H9 (cell line): ENCODE measurements at regions not wholly inside any gene's neighbourhood (a gene's known extent, or its start where the extent isn't known, plus 50 kb on each side); places are given as distances from the start of the nearest gene placed in this dataset.

Source experiments
- DNase-seq: peaks from one replicate; pipeline ENCODE4 v3.0.0-alpha.2; 2017
- H2AFZ ChIP-seq: one replicate; pipeline ENCODE4 v1.6.1; 2013; ENCODE audit warnings: mild to moderate bottlenecking, low read length, control low read depth, moderate library complexity
- H2AK5ac ChIP-seq: 2 replicates; pipeline ENCODE4 v1.6.1; 2013; ENCODE audit warnings: low read length, control low read depth, mixed read lengths; ENCODE audit not compliant: insufficient read length
- H2BK120ac ChIP-seq: one replicate; pipeline ENCODE4 v1.6.1; 2013; ENCODE audit warnings: low read depth, mild to moderate bottlenecking, low read length, control low read depth, inconsistent platforms; ENCODE audit not compliant: poor library complexity, severe bottlenecking
- H2BK12ac ChIP-seq: 2 replicates; pipeline ENCODE4 v1.6.1; 2013; ENCODE audit warnings: low read length, control low read depth, mixed read lengths, low read depth; ENCODE audit not compliant: insufficient read length
- H2BK15ac ChIP-seq: 2 replicates; pipeline ENCODE4 v1.6.1; 2013; ENCODE audit warnings: low read depth, low read length, control low read depth
- H2BK20ac ChIP-seq: one replicate; pipeline ENCODE4 v1.6.1; 2013; ENCODE audit warnings: low read depth, mild to moderate bottlenecking, low read length, control low read depth, inconsistent platforms; ENCODE audit not compliant: poor library complexity, severe bottlenecking
- H2BK5ac ChIP-seq: 2 replicates; pipeline ENCODE4 v1.6.1; 2013; ENCODE audit warnings: low read length, control low read depth, mixed read lengths; ENCODE audit not compliant: insufficient read length
- H3K14ac ChIP-seq: 2 replicates; pipeline ENCODE4 v1.6.1; 2013; ENCODE audit warnings: low read length, control low read depth; ENCODE audit not compliant: insufficient read depth
- H3K18ac ChIP-seq: 2 replicates; pipeline ENCODE4 v1.6.1; 2013; ENCODE audit warnings: low read depth, mild to moderate bottlenecking, mixed read lengths, low read length, control low read depth; ENCODE audit not compliant: insufficient read length
- H3K23ac ChIP-seq: 2 replicates; pipeline ENCODE4 v1.6.1; 2013; ENCODE audit warnings: low read length, control low read depth, mixed read lengths, low read depth; ENCODE audit not compliant: insufficient read length
- H3K23me2 ChIP-seq: 2 replicates; pipeline ENCODE4 v1.6.1; 2013; ENCODE audit warnings: low read depth, mild to moderate bottlenecking, mixed read lengths, low read length, control low read depth; ENCODE audit not compliant: insufficient read length, poor library complexity, severe bottlenecking
- H3K27ac ChIP-seq: 2 replicates; pipeline ENCODE4 v1.5.1; 2013; ENCODE audit warnings: low read length, control low read depth, mixed read lengths, low read depth; ENCODE audit not compliant: insufficient read length
- H3K27me3 ChIP-seq: 2 replicates; pipeline ENCODE4 v1.6.1; 2013; ENCODE audit warnings: low read length, control low read depth, inconsistent platforms; ENCODE audit not compliant: insufficient read depth
- H3K4ac ChIP-seq: 2 replicates; pipeline ENCODE4 v1.6.1; 2013; ENCODE audit warnings: low read depth, mild to moderate bottlenecking, control low read depth, inconsistent platforms, low read length, moderate library complexity
- H3K4me1 ChIP-seq: 2 replicates; pipeline ENCODE4 v1.6.1; 2013; ENCODE audit warnings: low read length, control low read depth, inconsistent platforms; ENCODE audit not compliant: insufficient read depth
- H3K4me2 ChIP-seq: 2 replicates; pipeline ENCODE4 v1.6.1; 2013; ENCODE audit warnings: low read length, control low read depth, mixed read lengths; ENCODE audit not compliant: insufficient read length, insufficient read depth
- H3K56ac ChIP-seq: 2 replicates; pipeline ENCODE4 v1.6.1; 2013; ENCODE audit warnings: low read depth, mild to moderate bottlenecking, mixed read lengths, low read length, control low read depth; ENCODE audit not compliant: insufficient read length
- H3K79me1 ChIP-seq: 2 replicates; pipeline ENCODE4 v1.6.1; 2013; ENCODE audit warnings: low read depth, mild to moderate bottlenecking, moderate library complexity, low read length, control low read depth, inconsistent platforms; ENCODE audit not compliant: insufficient read depth, poor library complexity, severe bottlenecking
- H3K79me2 ChIP-seq: 2 replicates; pipeline ENCODE4 v1.6.1; 2013; ENCODE audit warnings: low read length, control low read depth, inconsistent platforms; ENCODE audit not compliant: insufficient read depth
- H3K9ac ChIP-seq: 2 replicates; pipeline ENCODE4 v1.6.1; 2013; ENCODE audit warnings: low read length, control low read depth, mixed read lengths; ENCODE audit not compliant: insufficient read length; ENCODE audit errors: extremely low read depth
- H3K9me3 ChIP-seq: one replicate; pipeline ENCODE4 v1.6.1; 2013; ENCODE audit warnings: low read depth, low read length, inconsistent platforms; ENCODE audit not compliant: control insufficient read depth
- H3T11ph ChIP-seq: one replicate; pipeline ENCODE4 v1.6.1; 2013; ENCODE audit warnings: mild to moderate bottlenecking, low read length, control low read depth, inconsistent platforms
- H4K20me1 ChIP-seq: one replicate; pipeline ENCODE4 v1.6.1; 2013; ENCODE audit not compliant: control insufficient read depth, insufficient read length, insufficient read depth
- H4K5ac ChIP-seq: 2 replicates; pipeline ENCODE4 v1.6.1; 2013; ENCODE audit warnings: low read depth, mild to moderate bottlenecking, mixed read lengths, low read length, control low read depth; ENCODE audit not compliant: insufficient read length
- H4K8ac ChIP-seq: replicated peaks from 2 replicates; pipeline ENCODE4 v1.6.1; 2013; ENCODE audit warnings: low read length, control low read depth, mixed read lengths, low read depth; ENCODE audit not compliant: insufficient read length
- H4K91ac ChIP-seq: 2 replicates; pipeline ENCODE4 v1.6.1; 2013; ENCODE audit warnings: low read depth, mild to moderate bottlenecking, moderate library complexity, mixed read lengths, low read length, control low read depth; ENCODE audit not compliant: insufficient read length
- H3K27ac Mint-ChIP-seq, 3 experiments: 2 replicates in 2 of 3; 3 replicates in 1 of 3; pipeline ENCODE4 v1.8.0; 2020 to 2021; ENCODE audit warnings: mixed read lengths in 3 of 3, mild to moderate bottlenecking in 1 of 3, moderate library complexity in 1 of 3
- H3K27me3 Mint-ChIP-seq: 2 replicates; pipeline ENCODE4 v1.8.0; 2021; ENCODE audit warnings: low read depth, mild to moderate bottlenecking, moderate library complexity, mixed read lengths
- H3K36me3 Mint-ChIP-seq, 3 experiments: 2 replicates in 2 of 3; 3 replicates in 1 of 3; pipeline ENCODE4 v1.8.0; 2020 to 2021; ENCODE audit warnings: low read depth in 3 of 3, mixed read lengths in 3 of 3; ENCODE audit not compliant: insufficient read depth in 1 of 3
- H3K4me1 Mint-ChIP-seq, 2 experiments: 2 replicates each; pipeline ENCODE4 v1.8.0; 2020; ENCODE audit warnings: mixed read lengths in 2 of 2
- H3K4me3 Mint-ChIP-seq, 2 experiments: 2 replicates in 1 of 2; 3 replicates in 1 of 2; pipeline ENCODE4 v1.8.0; 2020 to 2021; ENCODE audit warnings: mild to moderate bottlenecking in 2 of 2, mixed read lengths in 2 of 2, moderate library complexity in 1 of 2
- H3K9me3 Mint-ChIP-seq, 2 experiments: 2 replicates in 1 of 2; 3 replicates in 1 of 2; pipeline ENCODE4 v1.8.0; 2020; ENCODE audit warnings: mild to moderate bottlenecking in 2 of 2, mixed read lengths in 2 of 2, moderate library complexity in 1 of 2
- WGBS: extraction: QIAGEN DNeasy Blood & Tissue Kit; methylation state at CpG from one replicate; pipeline ENCODE4 v1.1.7; 2013; ENCODE audit warnings: missing lambda C conversion rate, low lambda C conversion rate, mixed read lengths; ENCODE audit not compliant: insufficient read length; ENCODE audit errors: extremely low coverage; 5-methylcytosine and 5-hydroxymethylcytosine counted together
- TF ChIP-seq, protein P1 (sequence below): fragments of 200-600 bp; sonication (generic); conservative IDR thresholded peaks from 3 replicates; pipeline ENCODE4 v1.8.0; 2021; ENCODE audit warnings: antibody characterized with exemption, mild to moderate bottlenecking

DNA sequence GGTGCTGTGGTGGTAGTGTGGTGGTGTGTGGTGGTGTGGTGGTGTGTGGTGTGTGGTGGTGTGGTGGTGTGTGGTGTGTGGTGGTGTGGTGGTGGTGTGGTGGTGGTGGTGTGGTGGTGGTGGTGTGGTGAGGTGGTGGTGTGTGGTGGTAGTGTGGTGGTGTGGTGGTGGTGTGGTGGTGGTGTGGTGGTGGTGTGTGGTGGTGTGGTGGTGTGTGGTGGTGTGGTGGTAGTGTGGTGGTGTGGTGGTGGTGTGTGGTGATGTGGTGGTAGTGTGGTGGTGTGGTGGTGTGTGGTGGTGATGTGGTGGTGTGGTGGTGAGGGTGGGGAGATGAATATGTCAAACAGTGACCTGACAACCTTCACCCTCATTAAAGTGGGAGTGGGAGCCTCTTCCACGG, 55.6 kb upstream of the DLGAP1 start:
- DNase-seq: peak; percentile 61
- Histone ChIP-seq H3K79me2 (no peaks in the 10 kb centered on the region), H4K8ac (no peak overlapping the region), H4K5ac (peak overlapping the region; percentile 8), H3K4ac (peak overlapping the region; percentile 55; the same call in 1 of the 2 replicates), H2BK5ac (no peak overlapping the region), H3T11ph (no peak overlapping the region), H3K4me2 (no peak overlapping the region), H2BK120ac (no peak overlapping the region), H3K23ac (no peak overlapping the region), H3K9me3 (no peaks in the 10 kb centered on the region), H3K27ac (no peak overlapping the region), H4K20me1 (no peaks in the 10 kb centered on the region), H3K27me3 (no peaks in the 10 kb centered on the region), H3K4me1 (no peaks in the 10 kb centered on the region), H4K91ac (no peak overlapping the region), H2AFZ (no peak overlapping the region), H3K18ac (peak overlapping the region; percentile 43), H3K14ac (peak overlapping the region; percentile 5; the same call in 1 of the 2 replicates), H2BK15ac (no peak overlapping the region), H3K9ac (no peak overlapping the region), H2BK20ac (no peak overlapping the region), H3K23me2 (no peaks in the 10 kb centered on the region), H3K56ac (no peak overlapping the region), H2AK5ac (no peak overlapping the region), H3K79me1 (no peaks in the 10 kb centered on the region), H2BK12ac (no peak overlapping the region)
- WGBS: no CpG with 5 or more reads among the region's 1 CpG
- Mint-ChIP-seq H3K9me3 (peaks cover 4 to 6% of the 10 kb centered on the region in 2 experiments; a peak in 4 of 5 replicates), H3K27ac (no peak overlapping the region), H3K4me1 (no peaks in the 10 kb centered on the region), H3K36me3 (peaks cover 2 to 10% (median 5%) of the 10 kb centered on the region in 3 experiments; a peak in 6 of 7 replicates), H3K4me3 (no peak overlapping the region), H3K27me3 (peaks cover 2% of the 10 kb centered on the region)
- TF ChIP-seq, protein P1, sequence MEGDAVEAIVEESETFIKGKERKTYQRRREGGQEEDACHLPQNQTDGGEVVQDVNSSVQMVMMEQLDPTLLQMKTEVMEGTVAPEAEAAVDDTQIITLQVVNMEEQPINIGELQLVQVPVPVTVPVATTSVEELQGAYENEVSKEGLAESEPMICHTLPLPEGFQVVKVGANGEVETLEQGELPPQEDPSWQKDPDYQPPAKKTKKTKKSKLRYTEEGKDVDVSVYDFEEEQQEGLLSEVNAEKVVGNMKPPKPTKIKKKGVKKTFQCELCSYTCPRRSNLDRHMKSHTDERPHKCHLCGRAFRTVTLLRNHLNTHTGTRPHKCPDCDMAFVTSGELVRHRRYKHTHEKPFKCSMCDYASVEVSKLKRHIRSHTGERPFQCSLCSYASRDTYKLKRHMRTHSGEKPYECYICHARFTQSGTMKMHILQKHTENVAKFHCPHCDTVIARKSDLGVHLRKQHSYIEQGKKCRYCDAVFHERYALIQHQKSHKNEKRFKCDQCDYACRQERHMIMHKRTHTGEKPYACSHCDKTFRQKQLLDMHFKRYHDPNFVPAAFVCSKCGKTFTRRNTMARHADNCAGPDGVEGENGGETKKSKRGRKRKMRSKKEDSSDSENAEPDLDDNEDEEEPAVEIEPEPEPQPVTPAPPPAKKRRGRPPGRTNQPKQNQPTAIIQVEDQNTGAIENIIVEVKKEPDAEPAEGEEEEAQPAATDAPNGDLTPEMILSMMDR: no peak
